Gastrocnemius medialis (tissue), 4 donors: ENCODE measurements at regions not wholly inside any gene's neighbourhood (a gene's known extent, or its start where the extent isn't known, plus 50 kb on each side); places are given as distances from the start of the nearest gene placed in this dataset.

Experiments used
- CTCF ChIP-seq, 5 experiments: fragments of 450-650 bp in 3 of 5; fragments of 200-600 bp in 2 of 5; sonication (generic) in 2 of 5; IDR thresholded peaks in 4 of 5; conservative IDR thresholded peaks in 1 of 5; 1 replicate in 4 of 5; 2 replicates in 1 of 5; pipeline ENCODE4 v1.5.1; 2016 to 2019; ENCODE audit warnings: antibody characterized with exemption in 5 of 5, mild to moderate bottlenecking in 3 of 5, moderate library complexity in 3 of 5
- POLR2A ChIP-seq, 2 donors: fragments of 450-650 bp; IDR thresholded peaks; one replicate each; pipeline ENCODE4 v1.6.1; 2017; ENCODE audit warnings: antibody characterized with exemption in 2 of 2, mild to moderate bottlenecking in 2 of 2, moderate library complexity in 2 of 2

GRCh38 chr3:104555728-104556127, 811.0 kb upstream of the ALCAM start:
- no peak for TF ChIP-seq CTCF (IDR thresholded peaks at IDR 0.05 in 4 of 5, conservative IDR thresholded peaks at IDR 0.05 in 1 of 5)
- TF ChIP-seq POLR2A (IDR thresholded peaks at IDR 0.05), result no peak
